ENCODE measurements at regions not wholly inside any gene's neighbourhood (a gene's known extent, or its start where the extent isn't known, plus 50 kb on each side); places are given as distances from the start of the nearest gene placed in this dataset.

DNA sequence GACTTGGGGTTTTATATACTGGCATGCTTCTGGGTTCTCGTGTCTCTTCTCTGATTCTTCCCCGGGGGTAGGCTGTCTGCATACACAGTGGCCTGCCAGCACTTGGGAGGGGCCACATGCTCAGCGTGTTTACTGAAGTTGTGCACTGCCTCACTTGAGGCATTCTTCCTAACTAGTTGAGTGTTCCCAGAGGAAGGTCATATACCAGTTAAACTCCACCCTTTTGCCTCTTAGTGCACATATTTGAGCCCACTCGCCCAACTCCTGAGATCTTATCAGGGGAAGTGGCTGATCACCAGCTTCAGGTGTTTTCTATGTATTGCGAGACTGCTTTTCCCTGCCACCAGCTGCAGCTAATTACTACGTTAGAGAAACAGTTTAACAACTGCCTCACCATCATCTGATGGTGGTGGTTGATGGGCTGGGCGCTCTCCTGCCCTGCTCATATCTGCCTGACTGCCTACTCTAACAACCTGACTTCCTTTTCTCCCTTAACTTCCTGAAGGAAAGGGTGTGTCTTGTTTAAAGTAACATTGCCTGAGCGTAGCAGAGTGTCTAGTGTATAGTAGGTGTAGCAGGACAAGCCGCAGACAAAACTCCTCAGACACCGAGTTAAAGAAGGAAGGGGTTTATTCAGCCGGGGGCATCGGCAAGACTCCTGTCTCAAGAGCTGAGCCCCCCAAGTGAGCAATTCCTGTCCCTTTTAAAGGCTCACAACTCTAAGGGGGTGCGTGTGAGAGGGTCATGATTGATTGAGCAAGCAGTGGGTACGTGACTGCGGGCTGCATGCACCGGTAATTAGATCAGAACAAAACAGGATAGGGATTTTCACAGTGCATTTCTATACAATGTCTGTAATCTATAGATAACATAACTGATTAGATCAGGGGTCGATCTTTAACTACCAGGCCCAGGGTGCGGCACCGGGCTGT lies 60.1 kb upstream of the CLINT1 start:
- Histone ChIP-seq H3K27ac (peak overlapping the region in 4 of 5 donors; percentile 0 to 84 (median 39)), H3K9me3 (no peaks in the 10 kb centered on the region), H3K4me1 (peaks cover 40 to 57% (median 55%) of the 10 kb centered on the region in 4 donors)

DNA sequence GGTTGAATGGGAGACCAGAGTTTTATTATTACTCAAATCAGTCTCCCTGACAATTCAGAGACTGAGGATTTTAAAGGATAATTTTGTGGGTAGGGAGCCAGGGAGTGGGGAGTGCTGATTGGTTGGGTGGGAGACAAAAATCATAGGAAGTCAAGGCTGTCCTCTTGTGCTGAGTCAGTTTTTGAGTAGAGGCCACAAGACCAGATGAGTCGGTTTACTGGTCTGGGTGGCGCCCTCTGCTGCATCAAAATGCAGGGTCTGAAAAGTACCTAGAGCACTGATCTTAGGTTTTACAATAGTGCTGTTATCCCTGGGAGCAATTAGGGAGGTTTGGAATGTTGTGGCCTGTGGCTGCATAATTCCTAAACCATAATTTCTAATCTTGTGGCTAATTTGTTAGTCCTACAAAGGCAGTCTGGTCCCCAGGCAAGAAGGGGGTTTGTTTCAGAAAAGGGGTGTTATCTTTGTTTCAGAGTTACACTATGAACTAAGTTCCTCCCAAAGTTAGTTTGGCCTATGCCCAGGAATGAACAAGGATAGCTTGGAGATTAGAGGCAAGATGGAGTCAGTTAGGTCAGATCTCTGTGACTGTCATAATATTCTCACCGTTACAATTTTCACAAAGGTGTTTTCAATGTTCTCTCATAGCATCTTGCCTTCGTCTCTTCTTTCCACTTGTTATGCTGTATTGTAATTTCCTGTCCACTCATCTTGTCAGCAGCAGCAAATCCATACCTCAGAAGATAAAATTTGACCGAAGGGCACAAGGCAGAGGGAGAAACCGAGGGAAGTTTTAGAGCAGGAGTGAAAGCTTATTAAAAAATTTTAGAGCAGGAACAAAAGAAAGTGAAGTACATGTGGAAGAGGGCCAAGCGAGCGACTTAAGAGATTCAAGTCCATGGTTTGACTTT lies 59.2 kb upstream of the CLINT1 start:
- H3K27ac ChIP-seq = peak overlapping the region in 3 of 5 donors; percentile 27 to 84 (median 46)

More for the DNA sequence above, 60.1 kb upstream of the CLINT1 start:
- 15 to 34% (median 23%) methylated on average over 19 of the region's 19 CpGs for WGBS, 5 donors
- no peaks in the 10 kb centered on the region for H3K27me3 ChIP-seq
- intact Hi-C loops (cut with DNase I; ENCODE audit: low total_unique reads) = no loop called here
- peak; percentile 33 to 71 for DNase-seq
- peak in 2 of 3 donors; percentile 65 to 76 for TF ChIP-seq POLR2AphosphoS5 (IDR thresholded peaks at IDR 0.05)
- TF ChIP-seq POLR2A (IDR thresholded peaks at IDR 0.05) = no peak
- no peaks in the 10 kb centered on the region for H3K36me3 ChIP-seq
- peak overlapping the region in 1 of 4 donors; percentile 4 for H3K4me3 ChIP-seq

DNA sequence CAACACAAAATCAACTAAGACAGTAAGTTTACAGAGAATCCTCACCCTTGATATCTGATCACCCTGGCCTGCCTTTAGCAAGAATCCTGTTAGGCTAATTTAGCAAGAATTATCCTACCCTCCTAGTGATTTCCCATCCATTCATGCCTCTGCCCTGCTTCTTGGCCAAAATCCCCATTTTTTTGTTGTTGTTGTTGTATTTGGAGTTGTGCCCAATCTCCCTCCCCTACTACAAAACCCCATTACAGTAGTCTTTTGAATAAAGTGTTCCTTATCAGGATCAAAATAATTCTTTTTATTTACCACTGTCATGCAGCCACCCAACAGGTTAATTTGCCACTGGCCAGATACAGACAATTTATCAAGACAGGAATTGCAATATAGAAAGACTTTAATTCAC lies 58.5 kb upstream of the CLINT1 start:
- H3K4me3 ChIP-seq = no peak overlapping the region

More for the DNA sequence above, 59.2 kb upstream of the CLINT1 start:
- Histone ChIP-seq H3K4me1 (peaks cover 46 to 65% (median 61%) of the 10 kb centered on the region in 4 donors), H3K4me3 (no peak overlapping the region), H3K9me3 (no peaks in the 10 kb centered on the region), H3K36me3 (no peaks in the 10 kb centered on the region), H3K27me3 (no peaks in the 10 kb centered on the region)
- peak; percentile 67 to 87 for DNase-seq
- 50 to 68% (median 65%) methylated on average over 8 of the region's 8 CpGs for WGBS, 5 donors
- intact Hi-C loops (cut with DNase I; ENCODE audit: low total_unique reads) = no loop called here
- no peak for TF ChIP-seq POLR2A (IDR thresholded peaks at IDR 0.05)
- peak in 1 of 3 donors; percentile 4 for TF ChIP-seq POLR2AphosphoS5 (IDR thresholded peaks at IDR 0.05)
- TF ChIP-seq, protein P1, sequence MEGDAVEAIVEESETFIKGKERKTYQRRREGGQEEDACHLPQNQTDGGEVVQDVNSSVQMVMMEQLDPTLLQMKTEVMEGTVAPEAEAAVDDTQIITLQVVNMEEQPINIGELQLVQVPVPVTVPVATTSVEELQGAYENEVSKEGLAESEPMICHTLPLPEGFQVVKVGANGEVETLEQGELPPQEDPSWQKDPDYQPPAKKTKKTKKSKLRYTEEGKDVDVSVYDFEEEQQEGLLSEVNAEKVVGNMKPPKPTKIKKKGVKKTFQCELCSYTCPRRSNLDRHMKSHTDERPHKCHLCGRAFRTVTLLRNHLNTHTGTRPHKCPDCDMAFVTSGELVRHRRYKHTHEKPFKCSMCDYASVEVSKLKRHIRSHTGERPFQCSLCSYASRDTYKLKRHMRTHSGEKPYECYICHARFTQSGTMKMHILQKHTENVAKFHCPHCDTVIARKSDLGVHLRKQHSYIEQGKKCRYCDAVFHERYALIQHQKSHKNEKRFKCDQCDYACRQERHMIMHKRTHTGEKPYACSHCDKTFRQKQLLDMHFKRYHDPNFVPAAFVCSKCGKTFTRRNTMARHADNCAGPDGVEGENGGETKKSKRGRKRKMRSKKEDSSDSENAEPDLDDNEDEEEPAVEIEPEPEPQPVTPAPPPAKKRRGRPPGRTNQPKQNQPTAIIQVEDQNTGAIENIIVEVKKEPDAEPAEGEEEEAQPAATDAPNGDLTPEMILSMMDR (IDR thresholded peaks at IDR 0.05) = peak in 3 of 7 experiments; percentile 17 to 47 (median 21)
- TF ChIP-seq EP300 (IDR thresholded peaks at IDR 0.05) = no peak

DNA sequence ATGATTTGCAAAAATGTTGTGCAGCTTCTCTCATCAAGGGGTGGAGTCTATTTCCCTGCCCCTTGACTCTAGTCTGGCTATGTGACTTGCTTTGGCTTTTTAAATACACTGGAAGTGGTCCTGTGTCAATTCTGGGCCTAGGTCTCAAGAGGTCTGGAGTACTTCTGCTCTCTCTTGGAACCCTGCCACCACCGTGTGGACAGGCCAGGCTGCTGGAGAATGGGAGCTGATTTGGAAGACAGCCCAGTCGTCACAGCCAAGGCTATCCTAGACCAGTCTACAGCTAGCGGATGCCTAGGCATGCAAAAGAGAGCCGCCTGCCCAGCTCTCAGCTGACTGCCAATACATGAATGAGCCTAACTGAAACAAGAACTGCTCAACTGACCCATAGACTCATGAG lies 56.7 kb upstream of the CLINT1 start:
- intact Hi-C loops (cut with DNase I; ENCODE audit: low total_unique reads) = no loop called here
- Histone ChIP-seq H3K27ac (peak overlapping the region in 4 of 5 donors; percentile 8 to 84 (median 50)), H3K4me3 (no peak overlapping the region), H3K9me3 (no peaks in the 10 kb centered on the region), H3K27me3 (no peaks in the 10 kb centered on the region), H3K36me3 (no peaks in the 10 kb centered on the region), H3K4me1 (peaks cover 55 to 74% (median 67%) of the 10 kb centered on the region in 4 donors)
- TF ChIP-seq POLR2AphosphoS5 (IDR thresholded peaks at IDR 0.05) (peak in 2 of 3 donors; percentile 28 to 40), POLR2A (IDR thresholded peaks at IDR 0.05) (no peak)
- peak; percentile 93 to 96 for DNase-seq
- WGBS, 5 donors = 21 to 27% (median 24%) methylated on average over 4 of the region's 4 CpGs

More for the DNA sequence above, 58.5 kb upstream of the CLINT1 start:
- no peak for DNase-seq
- Histone ChIP-seq H3K36me3 (no peaks in the 10 kb centered on the region), H3K27ac (peak overlapping the region in 1 of 5 donors; percentile 84), H3K4me1 (peaks cover 53 to 71% (median 67%) of the 10 kb centered on the region in 4 donors), H3K27me3 (no peaks in the 10 kb centered on the region), H3K9me3 (no peaks in the 10 kb centered on the region)
- intact Hi-C loops (cut with DNase I; ENCODE audit: low total_unique reads) = no loop called here
- no peak for TF ChIP-seq EP300 (IDR thresholded peaks at IDR 0.05)
- no peak for TF ChIP-seq POLR2AphosphoS5 (IDR thresholded peaks at IDR 0.05)
- TF ChIP-seq, protein P1 (IDR thresholded peaks at IDR 0.05) = no peak
- TF ChIP-seq POLR2A (IDR thresholded peaks at IDR 0.05) = no peak
